ENCODE measurements at regions not wholly inside any gene's neighbourhood (a gene's known extent, or its start where the extent isn't known, plus 50 kb on each side); places are given as distances from the start of the nearest gene placed in this dataset.

GRCh38 chr2:160614391-160614790 is 120.8 kb upstream of the RBMS1 start:
- CTCF ChIA-PET: no interaction called here
- Histone ChIP-seq H3K79me2 (ENCODE audit: control insufficient read depth, insufficient read depth, low read length) (no peaks in the 10 kb centered on the region), H3K4me1 (ENCODE audit: control insufficient read depth in 2 of 2, insufficient read depth in 2 of 2, low read length in 2 of 2) (no peaks in the 10 kb centered on the region), H3K4me3 (ENCODE audit: control extremely low read depth in 1 of 5, extremely low read depth in 1 of 5, insufficient read depth in 1 of 5, low read depth in 2 of 5, low read length in 4 of 5) (no peak overlapping the region), H4K20me1 (ENCODE audit: control insufficient read depth, insufficient read depth, low read length, poor library complexity, severe bottlenecking) (no peaks in the 10 kb centered on the region), H3K27ac (ENCODE audit: low read length in 2 of 2) (no peak overlapping the region), H3K9me3 (ENCODE audit: control extremely low read depth in 1 of 3, control insufficient read depth in 2 of 3, insufficient read depth in 1 of 3, low read length in 2 of 3) (no peaks in the 10 kb centered on the region), H3K27me3 (replicated peaks in 1 of 4; ENCODE audit: control extremely low read depth in 1 of 4, control insufficient read depth in 3 of 4, insufficient read depth in 4 of 4, low read length in 3 of 4) (no peaks in the 10 kb centered on the region), H2AFZ (ENCODE audit: insufficient read depth, low read depth, low read length, poor library complexity, severe bottlenecking) (no peak overlapping the region), H3K4me2 (replicated peaks; ENCODE audit: low read depth, low read length, poor library complexity, severe bottlenecking) (no peak overlapping the region), H3K9ac (ENCODE audit: low read length) (no peak overlapping the region), H3K36me3 (replicated peaks in 1 of 2; ENCODE audit: control extremely low read depth in 1 of 2, control insufficient read depth in 1 of 2, extremely low read depth in 1 of 2, insufficient read depth in 2 of 2, low read length in 1 of 2) (no peaks in the 10 kb centered on the region)
- TF ChIP-seq EZH2 (IDR thresholded peaks at IDR 0.05; ENCODE audit: borderline replicate concordance, insufficient read depth, low read depth, low read length, poor library complexity, severe bottlenecking): no peak
- no peak for TF ChIP-seq CTCF (IDR thresholded peaks at IDR 0.05)
- no peak overlapping the region for H3K27ac Mint-ChIP-seq
- H3K9me3 Mint-ChIP-seq (ENCODE audit: insufficient read depth): no peaks in the 10 kb centered on the region
- peaks cover 18% of the 10 kb centered on the region for H3K27me3 Mint-ChIP-seq
- H3K4me1 Mint-ChIP-seq: no peaks in the 10 kb centered on the region
- ATAC-seq (ENCODE audit: low read depth) (no peak), DNase-seq (no peak)
- no peak overlapping the region for H3K4me3 Mint-ChIP-seq
- POLR2A ChIA-PET: no interaction called here
- intact Hi-C loops (cut with micrococcal nuclease): no loop called here

GRCh38 chr2:160615706-160616105 is 122.1 kb upstream of the RBMS1 start:
- intact Hi-C loops (cut with micrococcal nuclease): no loop called here
- H3K36me3 ChIP-seq (replicated peaks in 1 of 2; ENCODE audit: control extremely low read depth in 1 of 2, control insufficient read depth in 1 of 2, extremely low read depth in 1 of 2, insufficient read depth in 2 of 2, low read length in 1 of 2): no peaks in the 10 kb centered on the region
- CTCF ChIA-PET: no interaction called here

More at GRCh38 chr2:160615706-160616105, 122.1 kb upstream of the RBMS1 start:
- Histone ChIP-seq H3K4me2 (replicated peaks; ENCODE audit: low read depth, low read length, poor library complexity, severe bottlenecking) (no peak overlapping the region), H3K4me1 (ENCODE audit: control insufficient read depth in 2 of 2, insufficient read depth in 2 of 2, low read length in 2 of 2) (no peaks in the 10 kb centered on the region), H3K9ac (ENCODE audit: low read length) (no peak overlapping the region), H3K4me3 (ENCODE audit: control extremely low read depth in 1 of 5, extremely low read depth in 1 of 5, insufficient read depth in 1 of 5, low read depth in 2 of 5, low read length in 4 of 5) (no peak overlapping the region), H3K9me3 (ENCODE audit: control extremely low read depth in 1 of 3, control insufficient read depth in 2 of 3, insufficient read depth in 1 of 3, low read length in 2 of 3) (no peaks in the 10 kb centered on the region), H2AFZ (ENCODE audit: insufficient read depth, low read depth, low read length, poor library complexity, severe bottlenecking) (no peak overlapping the region), H3K27ac (ENCODE audit: low read length in 2 of 2) (no peak overlapping the region), H3K27me3 (replicated peaks in 1 of 4; ENCODE audit: control extremely low read depth in 1 of 4, control insufficient read depth in 3 of 4, insufficient read depth in 4 of 4, low read length in 3 of 4) (no peaks in the 10 kb centered on the region), H4K20me1 (ENCODE audit: control insufficient read depth, insufficient read depth, low read length, poor library complexity, severe bottlenecking) (no peaks in the 10 kb centered on the region), H3K79me2 (ENCODE audit: control insufficient read depth, insufficient read depth, low read length) (no peaks in the 10 kb centered on the region)
- Mint-ChIP-seq H3K9me3 (ENCODE audit: insufficient read depth) (no peaks in the 10 kb centered on the region), H3K27ac (no peak overlapping the region), H3K4me3 (no peak overlapping the region), H3K4me1 (no peaks in the 10 kb centered on the region), H3K27me3 (peaks cover 18% of the 10 kb centered on the region)
- ATAC-seq (ENCODE audit: low read depth): no peak
- no peak for DNase-seq
- TF ChIP-seq EZH2 (IDR thresholded peaks at IDR 0.05; ENCODE audit: borderline replicate concordance, insufficient read depth, low read depth, low read length, poor library complexity, severe bottlenecking): no peak
- no peak for TF ChIP-seq CTCF (IDR thresholded peaks at IDR 0.05)
- POLR2A ChIA-PET: no interaction called here
- WGBS (ENCODE audit: insufficient coverage): no CpG with 5 or more reads among the region's 2 CpGs

All from B cell (primary cell).